Kidney glomerular epithelial cell (primary cell): ENCODE measurements at regions not wholly inside any gene's neighbourhood (a gene's known extent, or its start where the extent isn't known, plus 50 kb on each side); places are given as distances from the start of the nearest gene placed in this dataset.

Experiments used
- DNase-seq: peaks from one replicate; lab custom pipeline; 2025; lab: John Stamatoyannopoulos, UW

DNA sequence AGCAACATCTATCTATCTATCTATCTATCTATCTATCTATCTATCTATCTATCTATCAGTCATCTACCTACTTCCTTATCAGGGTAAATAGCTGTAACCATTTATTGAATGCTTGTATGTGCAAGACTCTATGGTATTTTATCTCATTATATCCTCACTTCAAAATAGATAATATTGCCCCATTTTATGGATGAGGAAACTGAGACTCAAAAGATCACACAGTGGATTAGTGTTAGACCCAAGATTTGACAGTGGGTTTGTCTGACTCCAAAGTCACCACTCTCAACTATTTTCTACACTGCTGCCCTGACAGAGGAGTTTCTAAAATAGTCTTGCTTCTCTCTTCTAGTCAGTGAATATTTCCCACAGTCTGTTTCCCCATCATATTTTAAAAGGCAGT is 94.3 kb upstream of the NR3C1 start:
- DNase-seq: no peak

DNA sequence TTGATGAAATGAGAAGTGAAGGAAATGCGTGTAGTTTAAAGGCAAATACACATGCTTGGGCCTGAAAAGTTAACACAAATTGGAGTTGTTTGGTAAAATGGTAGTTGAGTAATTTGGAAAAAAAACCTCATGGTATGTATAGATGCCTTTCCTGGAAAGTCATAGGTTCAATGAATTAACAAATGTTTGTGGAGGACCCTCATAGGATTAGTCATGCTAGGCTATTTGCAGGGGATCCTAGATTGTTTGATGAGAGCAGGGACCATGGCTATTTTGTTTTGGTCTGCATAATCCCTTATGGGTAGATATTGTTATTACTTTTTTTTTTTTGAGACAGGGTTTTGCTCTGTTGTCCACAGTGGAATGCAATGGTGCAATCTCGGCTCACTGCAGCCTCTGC is 93.5 kb upstream of the NR3C1 start:
- DNase-seq: no peak

DNA sequence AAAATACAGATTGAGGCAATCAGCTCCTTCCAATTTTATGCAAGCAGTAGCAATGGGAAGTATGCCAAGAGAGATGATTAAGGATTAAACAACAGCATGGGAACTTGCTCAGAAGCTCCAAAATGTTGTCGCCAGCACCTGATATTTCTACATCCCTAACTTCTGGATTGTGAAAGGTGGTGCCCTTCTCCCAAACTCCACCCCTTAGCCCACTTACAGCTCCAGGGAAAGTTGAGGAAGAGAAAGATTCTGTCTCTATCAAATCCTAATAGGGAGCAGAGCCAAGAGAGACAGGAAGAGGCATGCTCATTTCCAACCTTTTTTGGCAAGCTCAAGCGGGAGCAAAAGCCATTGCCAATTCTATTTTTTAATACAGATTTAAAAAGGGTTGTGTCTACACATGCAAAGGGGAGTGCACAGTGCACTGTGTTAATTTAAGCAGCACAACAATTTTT is 92.4 kb upstream of the NR3C1 start:
- no peak for DNase-seq

DNA sequence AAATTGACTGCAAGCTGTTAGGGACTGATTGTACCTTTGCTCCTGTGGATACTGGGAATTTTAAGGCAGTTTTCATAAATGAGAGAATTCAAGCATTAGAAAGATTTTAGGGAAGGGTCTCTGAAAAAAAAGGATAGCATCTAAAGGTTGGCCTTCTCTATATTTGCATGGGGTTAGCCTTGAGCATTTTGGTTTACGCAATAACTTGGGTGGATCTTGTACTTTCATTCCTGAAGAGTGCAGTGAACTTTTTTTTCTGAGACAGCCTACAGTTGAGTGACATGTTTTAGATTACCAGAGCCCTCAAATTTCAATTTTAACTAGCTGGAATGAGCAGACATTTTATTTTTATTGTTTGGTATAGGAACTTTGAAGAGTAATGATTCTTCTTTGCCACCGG is 91.6 kb upstream of the NR3C1 start:
- no peak for DNase-seq

DNA sequence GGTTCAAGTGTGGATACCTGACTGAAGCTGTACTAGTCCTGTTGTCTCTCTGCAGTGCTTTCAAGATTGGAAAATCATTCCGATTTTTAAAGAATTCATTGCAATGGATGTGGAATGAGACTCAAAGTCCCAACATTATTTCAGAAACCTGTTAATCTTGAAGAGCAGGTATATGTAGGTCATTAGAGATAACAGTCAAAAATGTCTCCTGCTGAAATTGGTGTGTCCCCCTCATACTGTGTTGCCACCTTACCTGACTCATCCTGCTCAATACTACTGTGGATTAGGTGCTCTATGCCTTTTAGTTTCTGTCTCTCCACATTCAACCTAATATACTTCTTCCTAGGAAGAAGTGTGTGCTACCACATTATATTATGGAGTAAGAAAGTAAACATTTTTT is 91.1 kb upstream of the NR3C1 start:
- DNase-seq: no peak

DNA sequence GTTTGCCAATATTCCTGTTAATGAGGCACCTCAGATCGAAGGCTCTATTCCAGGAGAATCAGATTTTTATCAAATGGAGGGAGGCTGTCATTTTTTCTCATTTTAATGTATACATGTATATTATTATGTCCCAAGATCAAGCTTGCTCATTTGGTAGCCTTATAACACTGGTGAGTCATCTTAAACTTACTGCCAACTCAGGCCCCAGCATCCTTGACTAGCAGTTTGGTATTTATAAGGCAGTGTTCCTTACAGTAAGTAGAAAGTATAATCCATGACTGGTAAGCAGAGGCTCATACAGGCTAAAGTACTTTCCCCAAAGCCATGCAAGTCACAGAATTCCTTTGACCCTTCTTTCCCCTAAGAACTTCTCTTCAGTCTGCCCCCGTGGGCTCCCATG is 90.7 kb upstream of the NR3C1 start:
- DNase-seq: no peak

DNA sequence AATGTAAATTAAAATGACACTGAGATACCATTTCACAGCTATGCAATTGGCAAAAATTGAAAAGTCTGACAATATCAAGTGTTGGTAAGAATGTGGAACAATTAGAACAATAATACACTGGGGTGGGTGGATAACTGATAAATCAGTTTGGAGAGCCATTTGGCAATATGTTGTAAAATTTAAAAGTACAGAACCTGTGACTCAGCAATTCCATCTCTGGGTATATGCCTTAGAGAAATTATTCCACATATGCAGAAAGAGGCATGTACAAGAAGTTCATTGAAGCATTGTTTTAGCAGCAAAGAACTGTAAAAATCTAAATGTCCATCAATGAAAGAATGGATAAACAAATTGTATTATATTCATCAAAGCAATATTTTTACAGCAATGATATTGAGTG is 89.3 kb upstream of the NR3C1 start:
- no peak for DNase-seq

DNA sequence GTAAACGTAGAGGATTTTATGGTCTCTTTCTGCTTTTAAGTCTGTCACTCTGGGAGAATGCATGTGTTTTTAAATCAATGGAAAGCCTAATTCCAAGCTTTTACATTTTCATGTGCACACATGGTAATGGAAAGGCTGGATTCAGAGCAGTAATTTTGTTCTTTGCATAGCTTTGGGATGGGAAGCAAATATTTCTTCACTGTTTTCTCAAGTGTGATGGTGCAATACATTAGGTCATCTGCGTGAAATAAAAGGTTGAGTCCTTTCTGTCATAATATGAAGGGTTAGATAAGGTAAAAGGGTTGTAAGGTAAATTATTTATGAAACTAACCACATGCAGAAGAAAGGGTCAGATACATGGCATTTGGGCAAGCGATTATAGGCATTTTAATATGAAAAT is 88.2 kb upstream of the NR3C1 start:
- no peak for DNase-seq

DNA sequence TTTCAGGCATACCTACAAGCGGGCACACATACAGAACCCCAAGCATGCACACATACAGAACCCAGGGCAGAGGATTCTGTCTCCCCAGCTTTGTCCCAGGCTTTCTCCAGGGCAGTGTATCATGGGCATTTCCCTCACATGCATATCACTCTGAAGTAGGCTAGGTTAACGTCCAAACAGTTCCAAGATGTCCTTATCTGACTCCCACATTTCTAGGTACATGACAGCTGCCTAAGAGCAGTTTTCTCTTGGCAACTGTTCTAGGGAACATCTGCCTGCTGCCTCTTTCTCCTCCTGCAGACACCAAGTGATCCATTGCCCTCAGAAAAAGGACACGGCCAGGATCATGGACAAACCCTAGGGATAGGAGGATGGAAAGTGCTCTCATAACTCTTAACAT is 84.9 kb upstream of the NR3C1 start:
- no peak for DNase-seq

DNA sequence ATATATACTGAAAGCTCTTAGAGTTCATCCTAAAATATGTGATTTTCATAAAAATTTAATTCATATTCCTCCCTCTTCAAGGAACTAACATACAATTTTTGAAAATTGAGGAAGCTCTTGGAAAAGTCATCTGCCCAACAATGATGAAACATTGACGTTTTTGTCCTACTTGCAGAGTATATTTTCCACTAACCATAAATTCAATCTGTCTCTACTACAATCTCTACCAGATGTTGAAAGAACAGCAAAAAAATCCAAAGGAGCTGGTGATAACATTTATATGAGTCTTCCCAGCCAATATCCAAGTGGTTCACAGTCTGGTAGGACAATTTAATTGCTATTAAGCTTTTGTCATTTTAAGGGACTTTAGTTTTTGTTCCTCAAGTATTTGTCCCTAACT is 81.1 kb upstream of the NR3C1 start:
- no peak for DNase-seq

DNA sequence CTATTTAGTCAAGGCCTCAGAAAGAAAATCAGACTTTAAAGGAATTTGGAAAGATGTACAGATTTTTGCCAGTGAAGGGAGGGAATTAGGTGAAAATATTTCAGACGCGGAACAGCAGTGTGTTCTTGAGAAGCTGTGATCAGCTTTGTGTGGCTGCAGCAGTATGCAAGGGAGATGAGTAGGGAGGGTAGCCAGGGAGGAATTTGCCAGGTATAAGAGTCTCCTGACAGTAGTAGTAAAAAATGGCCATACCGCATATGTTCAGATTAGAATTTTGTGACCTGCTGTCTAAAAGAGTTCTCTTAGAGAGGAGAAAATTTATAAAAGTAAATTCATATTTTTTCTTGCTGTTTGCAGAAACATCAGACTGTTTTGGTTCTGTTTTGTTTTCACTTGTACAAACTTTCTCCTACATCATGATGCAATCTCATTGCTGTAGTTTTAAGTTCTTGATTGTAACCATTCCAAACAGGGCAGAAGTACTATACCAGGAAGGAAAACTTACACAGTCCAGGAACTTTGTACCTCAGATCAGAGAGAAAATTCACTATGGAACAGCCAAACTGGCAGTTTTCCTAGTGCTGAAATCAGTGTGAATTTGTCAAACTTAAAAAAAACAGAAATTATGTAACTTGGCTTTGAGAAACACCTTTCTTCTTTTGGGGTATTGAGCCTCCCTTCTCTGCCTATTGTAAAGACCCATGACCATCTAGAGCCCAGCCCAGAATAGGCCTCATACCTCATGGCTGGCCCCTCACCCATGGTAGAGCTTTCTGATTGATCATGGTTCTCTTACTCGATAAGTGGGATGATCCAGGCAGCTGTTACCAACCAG is 78.4 kb upstream of the NR3C1 start:
- DNase-seq: no peak

DNA sequence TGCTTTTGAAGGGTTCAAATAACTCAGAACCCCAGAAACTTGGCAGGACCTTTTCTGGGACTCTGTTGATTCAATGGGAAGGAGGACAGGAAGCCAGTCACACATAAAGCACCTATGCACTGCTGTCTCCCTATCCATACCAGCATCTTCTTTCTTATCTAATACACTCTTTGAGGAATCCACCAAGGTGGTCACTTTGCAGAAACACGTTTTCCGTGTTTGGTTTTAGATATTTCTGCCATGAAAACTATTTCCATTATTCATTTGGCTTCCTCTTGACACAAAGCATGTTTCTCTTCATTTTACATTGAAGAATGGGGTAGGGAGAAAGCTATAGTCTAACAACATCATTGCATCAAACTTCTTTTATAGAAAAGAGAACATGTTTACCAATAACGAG is 76.5 kb upstream of the NR3C1 start:
- DNase-seq: no peak

DNA sequence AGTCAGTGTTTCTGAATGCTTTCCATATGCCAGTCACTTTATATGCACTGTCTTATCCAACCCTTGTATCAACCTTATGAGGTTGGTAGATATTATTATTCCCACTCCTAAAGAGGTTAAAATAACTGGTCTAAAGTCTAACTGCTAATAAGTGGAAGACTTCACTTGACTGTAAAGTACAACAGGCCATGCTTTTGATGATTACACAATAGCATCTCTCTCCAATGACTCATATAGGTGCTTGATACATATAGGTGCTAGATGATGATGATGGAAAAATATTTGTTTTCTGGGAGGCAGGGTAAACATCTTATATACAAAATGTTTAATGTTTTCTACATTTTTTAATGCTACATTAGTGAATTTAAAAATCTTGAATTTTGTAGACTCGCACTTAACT is 75.9 kb upstream of the NR3C1 start:
- no peak for DNase-seq

DNA sequence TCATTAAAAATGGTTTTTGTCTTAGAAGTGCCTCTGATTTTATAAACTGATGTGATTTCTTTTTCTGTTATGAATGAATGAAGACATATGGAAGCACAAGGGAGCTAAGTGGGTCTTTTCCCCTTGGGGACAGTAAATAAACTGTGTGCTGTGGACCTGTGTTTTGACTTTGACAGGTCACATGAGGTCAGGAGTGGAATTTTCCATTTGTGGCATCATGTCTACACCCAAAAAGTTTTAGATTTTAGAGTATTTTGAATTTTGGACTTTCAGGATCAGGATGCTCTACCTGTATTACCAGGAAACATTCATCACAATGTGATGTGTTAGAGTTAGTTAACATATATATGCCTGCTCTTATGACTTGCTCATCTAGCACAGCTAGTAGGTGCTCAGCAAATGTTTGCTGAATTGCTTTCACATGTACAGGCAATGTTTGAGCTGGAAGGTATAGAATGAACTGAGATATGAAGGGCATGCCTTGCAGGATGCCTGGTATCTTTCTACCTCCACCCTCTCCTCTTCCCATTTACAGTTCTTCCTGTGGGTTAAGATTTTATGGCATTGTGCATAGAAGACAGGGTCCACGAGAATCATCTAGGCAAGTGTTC is 73.2 kb upstream of the NR3C1 start:
- no peak for DNase-seq

DNA sequence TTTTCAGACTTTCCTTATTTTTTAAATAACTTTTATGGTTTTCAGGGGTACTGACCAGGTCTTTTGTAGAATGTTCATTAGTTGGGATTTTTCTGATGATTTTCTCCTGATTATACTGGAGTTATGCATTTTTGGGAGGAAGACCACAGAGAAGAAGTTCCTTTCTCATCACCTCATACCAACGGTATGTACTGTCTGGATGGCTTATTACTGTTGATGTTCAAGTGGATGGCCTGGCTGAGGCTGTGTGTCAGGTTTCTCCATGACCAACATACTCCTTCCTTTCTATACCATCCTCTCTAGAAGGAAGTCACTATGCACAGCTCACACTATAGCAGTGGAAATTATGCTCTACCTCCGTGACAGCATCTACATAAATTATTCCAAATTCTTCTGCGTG is 71.1 kb upstream of the NR3C1 start:
- no peak for DNase-seq

DNA sequence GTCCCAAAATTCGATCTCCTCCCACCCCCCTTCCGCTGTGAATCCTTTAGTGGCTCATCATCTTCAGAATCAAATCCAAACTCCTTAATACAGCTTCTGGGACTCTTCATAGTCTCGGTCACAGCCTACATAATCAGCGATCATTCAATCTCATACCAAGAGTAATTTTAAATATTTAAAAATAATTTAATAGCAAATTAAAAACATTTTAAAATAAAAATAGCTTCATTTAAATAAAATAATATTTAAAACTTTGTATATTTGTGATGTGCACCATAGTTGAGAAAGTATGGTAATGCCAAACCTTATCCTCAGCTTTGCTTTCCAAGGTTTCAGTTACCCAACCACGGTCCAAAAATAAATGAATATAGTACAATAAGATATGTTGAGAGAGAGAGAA is 70.0 kb upstream of the NR3C1 start:
- DNase-seq: no peak

DNA sequence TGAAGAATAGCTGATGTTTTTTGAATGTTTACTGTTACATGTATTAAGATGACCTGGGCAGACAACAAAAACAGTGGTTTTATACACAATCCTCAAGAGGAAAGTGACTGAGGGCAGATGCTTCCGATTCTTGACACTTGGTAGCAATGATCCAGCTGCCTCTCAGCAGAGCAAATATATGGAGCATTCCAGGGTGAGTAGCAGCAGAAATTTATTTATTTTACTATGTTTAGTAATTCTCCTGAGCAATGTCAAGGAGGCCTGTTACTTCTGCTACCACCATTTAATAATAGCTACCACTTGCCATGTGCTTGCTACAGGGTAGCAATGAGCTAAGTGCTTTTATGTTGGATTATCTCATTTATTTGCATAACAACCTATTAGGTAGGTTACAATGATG is 69.1 kb upstream of the NR3C1 start:
- DNase-seq: no peak

DNA sequence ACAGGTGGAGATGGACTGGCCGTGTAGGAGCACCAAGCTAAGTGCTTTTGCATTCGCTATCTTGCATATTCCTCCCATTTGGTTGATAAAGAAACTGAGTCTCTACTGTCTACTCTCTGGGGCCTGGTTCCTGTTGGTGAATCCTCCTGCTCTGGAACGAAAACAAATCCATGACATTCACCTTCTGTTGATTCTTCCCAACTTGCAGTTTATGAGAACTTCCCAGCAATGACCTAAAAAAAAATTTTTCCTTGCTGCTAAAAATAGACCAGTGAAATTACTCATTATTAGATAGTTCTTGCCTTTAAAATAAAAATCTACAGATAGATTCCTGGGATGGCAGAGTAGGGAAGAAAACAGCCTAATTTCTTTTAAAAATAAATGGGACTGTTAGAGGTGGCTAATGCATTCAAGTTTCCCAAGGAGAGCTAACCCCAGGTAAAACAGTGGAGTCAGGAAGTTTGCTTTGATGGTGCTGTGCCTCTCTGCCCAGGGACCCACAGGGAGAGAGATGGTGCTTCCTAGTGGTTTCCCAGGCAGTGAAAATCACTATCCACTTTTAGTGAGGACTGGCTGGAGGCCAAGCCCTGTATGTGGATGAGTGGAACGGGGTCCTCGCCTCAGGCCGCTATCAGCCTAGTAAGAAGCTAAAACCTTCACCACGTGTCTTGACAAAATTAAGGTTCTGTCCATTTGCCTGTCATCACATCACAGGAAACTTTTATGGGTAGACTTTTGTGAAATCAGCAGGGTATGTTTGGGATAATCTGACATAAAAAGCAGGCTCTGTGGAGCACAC is 68.4 kb upstream of the NR3C1 start:
- DNase-seq: no peak

DNA sequence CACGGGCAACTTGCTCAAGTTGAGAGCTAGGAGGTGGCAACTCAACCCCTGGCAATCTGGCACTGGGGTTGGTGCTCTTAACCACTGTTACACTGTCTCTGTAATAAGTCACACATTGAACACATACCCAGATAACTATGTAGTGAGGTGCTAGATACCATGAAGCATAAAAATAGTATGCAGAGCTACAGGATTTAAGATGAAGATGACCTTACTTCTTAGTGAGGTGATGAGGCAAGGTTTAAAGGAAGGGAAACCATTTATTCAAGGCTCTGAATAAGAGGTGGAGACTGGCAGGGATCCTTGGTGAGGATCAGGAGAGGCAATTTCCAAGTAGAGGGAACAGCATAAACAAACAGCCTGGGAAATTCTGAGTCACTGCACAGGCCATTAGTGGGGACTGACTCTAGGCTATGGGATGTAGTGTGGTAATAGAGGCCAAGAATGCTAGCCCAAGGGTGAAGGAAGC is 67.6 kb upstream of the NR3C1 start:
- DNase-seq: peak; percentile 73

DNA sequence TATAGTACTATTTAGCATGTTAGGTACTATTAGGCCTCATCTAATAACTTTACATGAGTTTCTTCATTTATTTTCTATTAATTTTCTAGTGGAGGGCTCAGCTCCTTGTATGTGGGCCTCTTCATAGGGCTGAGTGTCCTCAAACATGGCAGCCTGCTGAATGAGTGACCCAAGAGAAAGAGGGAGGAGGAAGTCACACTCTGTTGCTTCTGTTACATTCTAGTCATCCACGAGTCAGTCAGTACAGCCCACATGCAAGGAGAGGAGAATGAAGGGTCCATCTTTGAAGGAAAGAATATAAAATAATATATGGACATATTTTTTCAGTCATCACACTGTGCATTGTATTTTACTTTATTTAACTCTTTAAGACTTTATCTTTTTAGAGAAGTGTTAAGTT is 66.6 kb upstream of the NR3C1 start:
- peak; percentile 33 for DNase-seq

DNA sequence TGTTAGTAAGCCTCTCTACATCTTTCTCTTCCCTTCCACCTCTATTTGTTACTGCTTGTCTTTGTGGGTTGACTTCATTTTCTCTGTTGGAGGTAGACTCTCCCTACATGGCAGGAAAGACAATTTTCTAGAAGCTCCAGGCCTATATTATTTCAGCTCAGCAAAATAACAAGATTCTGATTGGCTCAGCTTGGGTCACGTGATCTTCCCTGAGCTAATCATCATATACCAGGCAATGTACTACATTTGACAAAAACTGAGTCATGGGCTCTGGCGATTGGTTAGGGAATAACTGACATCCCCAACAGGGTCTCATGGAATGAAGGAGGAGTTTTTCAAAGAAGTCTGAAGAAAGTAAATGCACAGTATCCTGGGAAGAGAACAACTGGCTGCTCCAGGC is 65.6 kb upstream of the NR3C1 start:
- DNase-seq: no peak

DNA sequence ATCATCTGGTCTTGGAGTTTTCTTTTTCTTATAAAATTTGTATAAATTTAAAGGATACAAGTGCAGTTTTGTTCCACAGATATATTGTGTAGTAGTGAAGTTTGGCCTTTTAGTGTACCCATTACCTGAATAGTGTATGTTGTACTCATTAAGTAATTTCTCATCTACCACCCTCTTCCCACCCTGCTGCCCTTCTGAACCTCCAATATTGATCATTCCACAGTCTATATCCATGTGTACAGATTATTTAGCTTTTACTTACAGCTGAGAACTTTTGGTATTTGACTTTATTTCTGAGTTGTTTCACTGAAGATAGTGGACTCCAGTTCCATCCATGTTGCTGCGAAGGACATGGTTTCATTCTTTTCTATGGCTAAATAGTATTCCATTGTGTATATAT is 63.1 kb upstream of the NR3C1 start:
- no peak for DNase-seq
